ENCODE measurements at regions not wholly inside any gene's neighbourhood (a gene's known extent, or its start where the extent isn't known, plus 50 kb on each side); places are given as distances from the start of the nearest gene placed in this dataset.

- POLR2A ChIA-PET, result no interaction called here
- no peak for TF ChIP-seq CTCF (IDR thresholded peaks at IDR 0.05; ENCODE audit: insufficient read depth, low read length, missing control alignments)
- H3K4me3 ChIP-seq (ENCODE audit: low read depth, low read length), result no peak overlapping the region
- CTCF ChIA-PET, result no interaction called here
- no peak for DNase-seq (ENCODE audit: low read depth, low spot score)
These were observed 1182.4 kb downstream of the HACE1 start for GRCh38 chr6:103677290-103677689.

- ChIA-PET CTCF (interaction anchor here (0.6 kb wide), 1 partner anchor 171 kb away, joined by 3 read pairs; no protein-coding TSS in a partner anchor), POLR2A (no interaction called here)
- no peak overlapping the region for H3K4me3 ChIP-seq (ENCODE audit: low read depth, low read length)
- TF ChIP-seq CTCF (IDR thresholded peaks at IDR 0.05; ENCODE audit: insufficient read depth, low read length, missing control alignments), result no peak
- no peak for DNase-seq (ENCODE audit: low read depth, low spot score)
These were observed 1183.8 kb downstream of the HACE1 start for GRCh38 chr6:103675807-103676406.

GRCh38 chr6:103674790-103675189 is 1184.9 kb downstream of the HACE1 start:
- CTCF ChIA-PET, result no interaction called here
- POLR2A ChIA-PET, result no interaction called here
- no peak for DNase-seq (ENCODE audit: low read depth, low spot score)
- no peak overlapping the region for H3K4me3 ChIP-seq (ENCODE audit: low read depth, low read length)
- TF ChIP-seq CTCF (IDR thresholded peaks at IDR 0.05; ENCODE audit: insufficient read depth, low read length, missing control alignments), result no peak

- no peak for DNase-seq (ENCODE audit: low read depth, low spot score)
- CTCF ChIA-PET, result no interaction called here
These were observed 1187.5 kb downstream of the HACE1 start for GRCh38 chr6:103672169-103672568.

GRCh38 chr6:103629613-103630012 is 1230.1 kb downstream of the HACE1 start:
- no peak overlapping the region for H3K4me3 ChIP-seq (ENCODE audit: low read depth, low read length)
- ChIA-PET CTCF (no interaction called here), POLR2A (no interaction called here)
- TF ChIP-seq CTCF (IDR thresholded peaks at IDR 0.05; ENCODE audit: insufficient read depth, low read length, missing control alignments), result no peak
- no peak for DNase-seq (ENCODE audit: low read depth, low spot score)

More at GRCh38 chr6:103672169-103672568, 1187.5 kb downstream of the HACE1 start:
- no peak for TF ChIP-seq CTCF (IDR thresholded peaks at IDR 0.05; ENCODE audit: insufficient read depth, low read length, missing control alignments)
- no peak overlapping the region for H3K4me3 ChIP-seq (ENCODE audit: low read depth, low read length)
- POLR2A ChIA-PET, result no interaction called here

- DNase-seq (ENCODE audit: low read depth, low spot score), result no peak
- CTCF ChIA-PET, result no interaction called here
- TF ChIP-seq CTCF (IDR thresholded peaks at IDR 0.05; ENCODE audit: insufficient read depth, low read length, missing control alignments), result no peak
- POLR2A ChIA-PET, result no interaction called here
- no peak overlapping the region for H3K4me3 ChIP-seq (ENCODE audit: low read depth, low read length)
These were observed 1242.1 kb downstream of the HACE1 start for GRCh38 chr6:103617642-103618041.
